Inferior parietal cortex (tissue), 1 donor: ENCODE measurements at regions not wholly inside any gene's neighbourhood (a gene's known extent, or its start where the extent isn't known, plus 50 kb on each side); places are given as distances from the start of the nearest gene placed in this dataset.
A peak's percentile ranks its signal among the peaks of the same experiment; 100 is the strongest.
"Not testable (repeated sequence)": the region's sequence is repeated elsewhere in the genome, so short reads cannot be mapped to it uniquely, and the experiment has no call there.

Source experiments
- DNase-seq: peaks from one replicate; pipeline ENCODE4 v3.0.0-alpha.2; 2016; ENCODE audit errors: extremely low spot score

DNA sequence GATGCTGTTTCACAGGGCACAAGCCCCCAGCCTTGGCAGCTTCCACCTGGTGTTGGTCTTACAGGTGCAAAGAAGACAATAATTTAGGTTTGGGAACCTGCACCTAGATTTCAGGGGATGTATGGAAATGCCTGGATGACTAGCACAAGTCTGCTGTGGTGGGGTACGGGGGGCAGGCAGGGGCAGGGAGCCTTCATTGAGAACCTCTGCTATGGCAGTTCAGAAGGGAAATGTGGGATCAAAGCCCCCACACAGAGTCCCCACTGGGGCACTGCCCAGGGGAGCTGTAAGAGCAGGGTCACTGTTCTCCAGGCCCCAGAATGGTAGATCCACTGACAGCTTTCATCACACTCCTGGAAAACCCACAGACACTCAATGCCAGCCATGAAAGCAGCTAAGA is 686.5 kb downstream of the FAM181B start:
- no peak for DNase-seq

GRCh38 chr11:82046778-82047177 is 686.9 kb downstream of the FAM181B start:
- peak; percentile 62 for DNase-seq

DNA sequence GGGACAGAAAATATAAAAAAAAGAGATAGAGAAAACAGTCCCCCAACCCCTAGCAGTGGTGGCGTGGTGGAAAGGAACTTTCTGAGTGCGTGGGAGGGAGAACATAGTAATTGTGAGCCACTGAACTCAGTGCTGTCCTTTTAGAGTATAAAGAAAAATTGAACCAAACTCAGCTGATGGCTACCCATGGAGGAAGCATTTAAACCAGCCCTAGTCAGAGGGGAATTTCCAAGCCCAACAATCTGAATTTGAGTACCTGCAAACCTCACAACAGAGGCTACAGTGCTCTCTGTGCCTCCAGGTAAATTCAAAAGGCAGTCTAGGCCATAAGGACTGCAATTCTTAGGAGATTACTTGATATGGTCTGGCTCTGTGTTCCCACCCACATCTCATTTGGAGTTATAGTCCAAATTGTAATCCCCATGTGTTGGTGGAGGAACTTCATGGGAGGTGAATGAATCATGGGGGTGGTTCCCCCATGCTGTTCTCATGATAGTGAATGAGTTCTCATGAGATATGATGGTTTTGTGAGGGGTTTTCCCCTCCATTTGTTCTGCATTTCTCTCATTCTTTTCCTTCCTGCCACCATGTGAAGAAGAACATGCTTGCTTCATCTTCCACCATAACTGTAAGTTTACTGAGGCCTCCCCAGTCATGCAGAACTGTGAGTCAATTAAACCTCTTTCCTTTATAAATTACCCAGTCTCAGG is 687.8 kb downstream of the FAM181B start:
- no peak for DNase-seq

- no peak for DNase-seq
Measured at GRCh38 chr11:82043316-82043715, 690.3 kb downstream of the FAM181B start.

GRCh38 chr11:82041764-82042163 is 691.9 kb downstream of the FAM181B start:
- no peak for DNase-seq

- no peak for DNase-seq
Measured at GRCh38 chr11:82038154-82038553, 695.5 kb downstream of the FAM181B start.

DNA sequence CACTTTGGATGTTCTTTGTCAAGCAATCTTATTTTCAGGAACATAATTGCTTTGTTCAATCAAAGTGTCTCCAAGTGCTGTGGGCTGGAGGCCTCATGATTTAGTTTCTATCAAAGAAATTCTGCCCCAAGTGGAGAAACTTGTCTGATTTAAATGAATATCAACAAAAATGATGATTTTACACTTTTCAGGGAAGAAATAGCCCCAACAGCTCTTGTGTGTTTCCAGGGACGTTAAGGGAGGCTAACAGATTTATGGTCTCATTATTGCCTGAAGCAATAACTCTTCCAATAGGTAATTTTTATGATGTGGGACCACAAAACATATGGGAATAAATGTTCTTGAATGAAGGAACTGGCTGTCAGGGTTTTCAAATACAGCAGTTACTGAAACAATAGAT is 699.1 kb downstream of the FAM181B start:
- DNase-seq: no peak

- DNase-seq: not testable (repeated sequence)
Measured at GRCh38 chr11:82027335-82027734, 706.3 kb downstream of the FAM181B start.

DNA sequence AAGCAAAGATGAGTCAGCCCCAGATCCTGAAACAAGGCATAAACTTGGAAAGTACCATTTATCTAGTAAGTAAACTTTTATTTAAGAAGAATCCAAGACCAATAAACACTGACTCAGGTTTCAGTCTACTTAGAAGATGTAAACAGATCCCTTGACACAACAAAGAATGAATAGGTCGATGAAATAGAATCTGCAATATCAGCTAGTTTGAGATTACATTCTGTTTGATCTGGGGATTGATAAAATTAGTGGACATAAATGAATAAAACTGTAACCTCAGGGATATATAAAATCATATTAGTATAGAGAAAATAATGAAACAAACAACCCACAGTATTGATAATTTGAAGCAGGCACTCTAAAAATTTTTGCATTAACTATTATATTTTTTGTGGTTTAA is 708.9 kb downstream of the FAM181B start:
- no peak for DNase-seq

DNA sequence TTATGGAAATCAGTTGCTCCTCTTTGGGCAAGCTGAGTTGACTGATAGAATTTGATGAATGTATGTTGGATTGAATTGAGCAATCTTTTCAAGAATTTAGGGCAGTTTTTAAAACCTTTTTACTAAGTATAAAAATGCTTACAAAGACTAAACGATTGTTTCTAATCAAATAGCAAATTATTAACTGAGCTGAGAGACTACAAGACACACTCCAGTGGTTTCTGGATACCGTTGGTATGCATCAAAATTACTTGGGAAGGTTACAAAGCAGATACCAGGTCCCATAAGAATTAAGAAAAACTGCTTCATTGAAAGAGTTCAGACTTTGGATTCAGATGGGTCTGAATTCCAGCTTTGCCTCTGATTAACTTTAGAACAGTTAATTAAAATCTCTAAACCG is 721.4 kb downstream of the FAM181B start:
- no peak for DNase-seq

DNA sequence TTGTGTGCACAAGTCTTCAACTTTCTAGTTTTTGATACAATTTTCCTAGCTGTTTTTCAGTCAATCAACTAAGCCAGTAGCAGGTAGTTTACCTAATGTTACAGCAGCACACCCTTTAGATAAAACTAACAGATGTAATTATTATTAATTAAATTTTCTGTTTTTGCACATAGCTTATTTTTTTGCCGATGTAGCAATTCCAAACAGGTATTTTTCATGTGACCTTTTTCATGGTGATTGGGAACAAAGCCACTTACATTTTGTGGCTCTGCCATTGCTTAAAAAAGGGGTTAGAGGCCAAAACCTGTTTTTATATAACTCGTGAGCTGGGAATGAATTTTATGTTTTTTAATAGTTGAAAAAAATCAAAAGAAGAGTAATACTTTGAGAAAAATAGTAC is 724.5 kb downstream of the FAM181B start:
- no peak for DNase-seq

DNA sequence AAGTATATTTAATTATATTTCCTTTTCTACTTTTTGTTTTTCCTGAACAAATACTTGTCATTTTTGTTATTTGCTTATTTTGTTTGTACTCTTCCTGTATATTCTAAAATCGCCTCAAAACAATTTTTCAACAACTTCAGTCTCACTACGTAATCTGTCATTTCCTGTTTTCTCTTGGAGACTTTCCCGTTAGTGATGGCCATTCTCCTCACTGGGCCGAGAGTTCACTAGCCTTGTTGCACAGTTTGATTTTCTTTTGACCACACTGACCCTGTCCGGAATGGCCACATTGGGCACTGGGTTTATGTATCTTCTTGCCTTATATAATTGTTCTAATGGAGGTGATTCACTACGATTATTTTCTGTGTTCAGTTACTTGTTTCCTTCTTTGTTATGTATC is 726.1 kb downstream of the FAM181B start:
- no peak for DNase-seq

DNA sequence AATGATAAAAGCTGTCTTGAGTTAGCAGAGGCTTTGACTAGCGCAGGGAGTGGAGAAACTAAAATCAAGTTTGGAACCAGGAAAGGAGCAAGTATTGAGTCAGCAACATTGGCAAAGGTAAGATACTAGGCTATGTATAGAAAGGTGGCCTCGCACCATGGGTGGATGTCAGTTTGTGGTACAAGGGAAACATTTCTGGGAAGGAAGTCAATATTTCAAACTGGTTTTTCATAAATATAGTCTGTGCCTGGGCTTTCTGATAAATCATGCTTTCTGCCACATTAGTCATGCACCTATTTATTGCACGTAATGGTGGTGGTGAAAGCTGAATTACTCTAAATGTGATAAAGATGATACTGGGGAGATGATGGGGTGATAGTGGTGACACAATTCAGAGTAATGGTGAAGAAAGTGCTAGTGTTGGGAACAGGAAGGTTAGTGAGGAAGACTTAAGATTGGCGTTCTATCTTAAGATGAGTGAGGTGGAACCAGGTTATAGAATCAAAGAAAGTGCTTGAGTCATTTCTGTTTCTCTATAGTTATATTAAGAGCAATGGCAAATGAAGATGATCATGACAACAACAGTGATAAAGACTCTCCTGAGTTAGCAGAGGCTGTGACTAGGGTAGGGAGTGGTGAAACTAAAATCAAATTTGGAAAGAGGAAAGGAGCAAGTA is 729.0 kb downstream of the FAM181B start:
- DNase-seq: no peak

DNA sequence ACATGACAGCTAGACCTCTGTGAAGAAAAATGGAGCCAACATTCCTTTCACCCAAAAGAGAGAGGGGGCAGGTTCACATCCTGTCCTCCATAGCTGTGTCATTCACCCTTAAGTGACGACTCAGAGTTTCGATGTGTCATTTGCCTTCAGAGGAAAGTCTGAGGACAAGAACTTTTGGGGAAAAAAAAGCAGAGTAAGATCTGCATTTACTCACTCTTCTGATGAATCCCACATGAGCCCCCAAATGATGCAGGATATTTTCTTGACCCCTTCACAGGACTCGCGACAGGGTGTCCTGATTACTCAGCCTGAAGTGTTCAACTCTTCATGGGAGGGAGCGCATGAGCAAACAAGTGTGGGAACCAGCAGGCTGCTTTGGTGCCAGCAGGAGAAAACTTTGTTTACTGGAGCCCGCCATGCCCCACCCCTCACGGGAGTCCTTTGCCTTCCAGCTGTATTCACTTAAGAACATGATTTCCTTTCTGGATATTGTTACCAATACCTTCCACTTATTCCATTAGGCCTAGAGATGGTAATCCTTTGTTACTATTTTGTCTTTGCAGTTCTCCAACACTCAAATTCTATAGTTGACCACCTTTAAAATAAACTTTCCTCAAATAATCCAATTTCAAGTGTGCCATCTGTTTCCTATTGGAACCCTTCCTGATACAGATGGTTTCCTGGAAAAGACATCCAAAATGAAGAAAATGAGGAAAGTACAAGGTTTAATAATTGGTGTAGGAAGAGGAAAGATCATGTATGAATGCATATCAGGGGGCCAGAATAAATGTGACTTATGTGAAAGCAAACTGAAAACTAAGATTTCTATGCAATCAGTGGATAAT is 729.8 kb downstream of the FAM181B start:
- DNase-seq: no peak

- DNase-seq: no peak
Measured at GRCh38 chr11:82003024-82003423, 730.6 kb downstream of the FAM181B start.

- DNase-seq: no peak
Measured at GRCh38 chr11:81995889-81996288, 737.8 kb downstream of the FAM181B start.

- no peak for DNase-seq
Measured at GRCh38 chr11:81993755-81994154, 739.9 kb downstream of the FAM181B start.

GRCh38 chr11:81990659-81991443 is 742.8 kb downstream of the FAM181B start:
- DNase-seq: no peak

GRCh38 chr11:81989093-81989492 is 744.6 kb downstream of the FAM181B start:
- DNase-seq: no peak

DNA sequence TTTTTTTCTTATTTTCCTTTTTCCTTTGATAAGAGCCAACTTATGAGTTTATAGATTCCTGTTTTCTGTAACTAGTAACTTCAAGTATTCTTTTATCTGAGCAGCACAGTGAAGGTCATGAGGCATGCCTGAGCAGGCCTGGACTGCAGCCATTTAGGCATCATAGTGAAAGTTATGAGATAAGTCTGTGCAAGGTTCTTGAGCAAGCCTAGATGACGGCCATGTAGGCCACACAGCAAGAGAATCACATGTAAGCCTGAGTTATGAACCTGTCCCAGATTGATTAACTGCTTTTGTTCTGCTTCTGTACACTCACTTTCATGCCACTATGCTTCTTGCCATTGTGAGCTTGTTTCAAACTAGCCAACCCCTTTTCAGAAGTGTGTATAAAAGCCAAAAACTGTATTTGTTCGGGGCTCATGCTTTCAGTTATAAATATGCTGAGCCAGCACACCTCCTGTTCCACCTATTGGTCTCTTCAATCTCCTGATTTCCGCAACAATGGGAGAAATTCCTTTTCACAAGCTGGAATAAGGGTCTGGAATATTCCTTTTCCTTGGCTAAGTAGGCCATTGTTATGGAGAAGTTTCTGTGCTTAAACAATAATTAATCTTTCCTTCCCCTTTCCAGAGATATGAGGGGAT is 745.7 kb downstream of the FAM181B start:
- DNase-seq: no peak

GRCh38 chr11:81986556-81987161 is 747.0 kb downstream of the FAM181B start:
- no peak for DNase-seq
